Stimulated activated naive B cell treated with anti-CD40 and anti-IgM and Interleukin-4, amounts not matched to agents 10 μg/mL and 1 μg/mL and 100 μg/mL, for 72 hours (primary cell): ENCODE measurements at regions not wholly inside any gene's neighbourhood (a gene's known extent, or its start where the extent isn't known, plus 50 kb on each side); places are given as distances from the start of the nearest gene placed in this dataset.
"Not testable (repeated sequence)": the region's sequence is repeated elsewhere in the genome, so short reads cannot be mapped to it uniquely, and the experiment has no call there.

Source experiments
- ATAC-seq, 2 donors: fragments of 150-1000 bp; cut with Tn5 transposase; replicated peaks; 2 replicates each; pipeline ENCODE4 v1.10.0; 2021; ENCODE audit warnings: moderate library complexity in 1 of 2
- DNase-seq: peaks from one replicate; pipeline ENCODE4 v3.0.0; 2021
- H3K27ac Mint-ChIP-seq: one replicate; pipeline ENCODE4 v1.8.0; 2022; ENCODE audit warnings: mild to moderate bottlenecking, mixed read lengths
- H3K27me3 Mint-ChIP-seq, 2 donors: one replicate each; pipeline ENCODE4 v1.8.0; 2022; ENCODE audit warnings: mixed read lengths in 2 of 2
- H3K36me3 Mint-ChIP-seq, 2 donors: one replicate each; pipeline ENCODE4 v1.8.0; 2022; ENCODE audit warnings: mixed read lengths in 2 of 2, mild to moderate bottlenecking in 1 of 2
- H3K4me1 Mint-ChIP-seq, 2 donors: one replicate each; pipeline ENCODE4 v1.8.0; 2022; ENCODE audit warnings: mixed read lengths in 2 of 2, mild to moderate bottlenecking in 1 of 2
- H3K4me3 Mint-ChIP-seq, 2 donors: one replicate each; pipeline ENCODE4 v1.8.0; 2022; ENCODE audit warnings: mild to moderate bottlenecking in 2 of 2, mixed read lengths in 2 of 2, moderate library complexity in 1 of 2
- H3K9me3 Mint-ChIP-seq, 2 donors: one replicate each; pipeline ENCODE4 v1.8.0; 2022; ENCODE audit warnings: mixed read lengths in 2 of 2, mild to moderate bottlenecking in 1 of 2

DNA sequence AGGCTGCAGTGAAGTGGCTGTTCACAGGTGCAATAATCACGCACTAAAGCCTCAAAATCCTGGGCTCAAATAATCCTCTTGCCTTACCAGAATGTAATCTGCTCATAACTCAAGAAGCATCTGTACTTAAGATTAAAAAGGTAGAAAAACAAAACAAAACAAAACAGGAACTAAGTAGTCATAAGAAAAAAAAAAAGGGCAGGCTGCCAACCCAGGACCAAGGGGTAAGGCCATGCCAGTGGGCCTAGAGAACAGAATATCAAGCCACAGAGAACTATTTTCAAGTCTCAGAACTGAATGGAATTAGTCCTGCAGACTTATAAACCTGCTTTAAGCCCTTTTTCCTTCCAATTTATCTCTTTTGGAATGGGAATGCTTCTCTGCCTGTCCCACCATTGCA lies 64.8 kb upstream of the TBC1D3K start:
- Mint-ChIP-seq H3K27me3 (peaks cover 0 to 10% of the 10 kb centered on the region in 2 donors), H3K4me3 (no peak overlapping the region), H3K4me1 (peaks cover 0 to 10% of the 10 kb centered on the region in 2 donors), H3K9me3 (peaks cover 4 to 10% of the 10 kb centered on the region in 2 donors), H3K36me3 (peaks cover 0 to 3% of the 10 kb centered on the region in 2 donors), H3K27ac (no peak overlapping the region)
- no peak for ATAC-seq
- no peak for DNase-seq

GRCh38 chr17:37858391-37858790 lies 65.8 kb upstream of the TBC1D3K start:
- not testable (repeated sequence) for DNase-seq, H3K4me1 Mint-ChIP-seq, H3K27me3 Mint-ChIP-seq, H3K27ac Mint-ChIP-seq, H3K4me3 Mint-ChIP-seq, ATAC-seq, H3K36me3 Mint-ChIP-seq
- peaks cover 4 to 10% of the 10 kb centered on the region in 2 donors for H3K9me3 Mint-ChIP-seq

DNA sequence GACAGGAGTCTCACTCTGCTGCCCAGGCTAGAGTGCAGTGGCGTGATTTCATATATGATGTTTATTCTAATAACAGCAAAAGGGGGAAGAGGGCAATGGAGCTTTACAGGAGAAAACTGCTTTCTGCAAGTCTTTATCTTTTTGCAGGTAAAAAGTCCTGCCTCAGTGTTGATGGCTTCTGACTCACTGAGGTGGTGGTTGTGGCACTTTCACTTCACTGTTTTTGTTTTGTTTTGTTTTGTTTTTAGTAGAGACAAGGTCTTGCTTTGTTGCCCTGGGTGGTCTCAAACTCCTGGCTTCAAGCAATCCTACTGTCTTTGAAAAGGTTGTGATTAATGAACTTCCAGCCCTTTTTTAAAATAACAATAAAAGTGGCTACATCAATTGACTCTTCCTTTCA lies 68.0 kb upstream of the TBC1D3K start:
- peak; percentile 18 to 31 for ATAC-seq
- H3K4me1 Mint-ChIP-seq: peaks cover 0 to 10% of the 10 kb centered on the region in 2 donors
- H3K27me3 Mint-ChIP-seq: peaks cover 0 to 9% of the 10 kb centered on the region in 2 donors
- no peak for DNase-seq
- H3K27ac Mint-ChIP-seq: no peak overlapping the region
- H3K36me3 Mint-ChIP-seq: peaks cover 0 to 3% of the 10 kb centered on the region in 2 donors
- H3K4me3 Mint-ChIP-seq: no peak overlapping the region
- H3K9me3 Mint-ChIP-seq: peaks cover 4 to 10% of the 10 kb centered on the region in 2 donors

DNA sequence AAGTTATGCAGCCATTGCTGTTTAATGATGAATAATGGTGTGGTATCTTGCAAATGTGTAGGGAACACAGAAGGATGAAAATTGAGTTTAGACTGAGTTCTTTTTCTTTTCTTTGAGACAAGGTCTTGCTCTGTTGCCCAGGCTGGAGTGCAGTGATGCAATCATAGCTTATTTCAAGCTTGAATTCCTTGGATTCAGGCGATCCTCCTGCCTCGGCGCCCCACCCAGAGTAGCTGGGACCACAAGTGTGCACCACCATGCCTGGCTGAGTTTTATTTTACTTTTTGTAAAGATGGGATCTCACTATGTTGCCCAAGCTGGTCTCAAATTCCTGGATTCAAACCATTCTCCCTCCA lies 74.6 kb upstream of the TBC1D3K start:
- Mint-ChIP-seq H3K4me3 (no peak overlapping the region), H3K4me1 (peaks cover 11 to 12% of the 10 kb centered on the region in 2 donors), H3K9me3 (peaks cover 0 to 1% of the 10 kb centered on the region in 2 donors), H3K36me3 (peaks cover 0 to 3% of the 10 kb centered on the region in 2 donors), H3K27me3 (peaks cover 0 to 7% of the 10 kb centered on the region in 2 donors), H3K27ac (no peak overlapping the region)
- DNase-seq: no peak
- no peak for ATAC-seq

GRCh38 chr17:37848690-37849616 lies 75.3 kb upstream of the TBC1D3K start:
- H3K27ac Mint-ChIP-seq: peak overlapping the region; percentile 44

GRCh38 chr17:37847811-37848331 lies 76.3 kb upstream of the TBC1D3K start:
- peaks cover 0 to 7% of the 10 kb centered on the region in 2 donors for H3K27me3 Mint-ChIP-seq
- no peak overlapping the region for H3K27ac Mint-ChIP-seq
- H3K4me3 Mint-ChIP-seq: no peak overlapping the region
- no peak for ATAC-seq
- H3K36me3 Mint-ChIP-seq: peaks cover 0 to 3% of the 10 kb centered on the region in 2 donors
- peaks cover 19 to 20% of the 10 kb centered on the region in 2 donors for H3K4me1 Mint-ChIP-seq
- H3K9me3 Mint-ChIP-seq: peaks cover 0 to 1% of the 10 kb centered on the region in 2 donors
- no peak for DNase-seq

More at GRCh38 chr17:37848690-37849616, 75.3 kb upstream of the TBC1D3K start:
- DNase-seq (peak; percentile 32), ATAC-seq (peak; percentile 70 to 86)
- peaks cover 0 to 1% of the 10 kb centered on the region in 2 donors for H3K9me3 Mint-ChIP-seq
- H3K4me1 Mint-ChIP-seq: peaks cover 16% of the 10 kb centered on the region in 2 donors
- H3K4me3 Mint-ChIP-seq: peak overlapping the region in 1 of 2 donors; percentile 36
- peaks cover 0 to 3% of the 10 kb centered on the region in 2 donors for H3K36me3 Mint-ChIP-seq
- peaks cover 0 to 7% of the 10 kb centered on the region in 2 donors for H3K27me3 Mint-ChIP-seq

DNA sequence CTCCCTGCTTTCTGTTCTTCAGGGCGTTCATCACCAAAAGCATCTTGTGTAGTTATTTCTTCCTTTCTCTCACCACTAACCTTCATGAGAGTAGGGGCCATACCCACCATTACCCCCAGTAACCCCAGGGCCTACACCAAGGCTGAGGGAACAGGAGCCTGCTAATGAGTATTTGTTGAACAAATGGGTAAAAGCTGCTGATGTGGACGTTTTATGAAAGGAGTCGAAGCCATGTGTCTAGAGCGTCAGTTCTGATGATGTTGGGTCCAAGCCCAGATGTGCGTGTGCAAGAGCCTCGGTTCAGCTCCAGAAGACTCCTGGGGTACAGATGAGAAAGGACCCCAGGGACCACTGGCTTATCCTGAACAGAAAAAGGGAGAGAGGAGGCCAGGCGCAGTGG lies 77.1 kb upstream of the TBC1D3K start:
- peaks cover 0 to 1% of the 10 kb centered on the region in 2 donors for H3K9me3 Mint-ChIP-seq
- H3K4me3 Mint-ChIP-seq: no peak overlapping the region

DNA sequence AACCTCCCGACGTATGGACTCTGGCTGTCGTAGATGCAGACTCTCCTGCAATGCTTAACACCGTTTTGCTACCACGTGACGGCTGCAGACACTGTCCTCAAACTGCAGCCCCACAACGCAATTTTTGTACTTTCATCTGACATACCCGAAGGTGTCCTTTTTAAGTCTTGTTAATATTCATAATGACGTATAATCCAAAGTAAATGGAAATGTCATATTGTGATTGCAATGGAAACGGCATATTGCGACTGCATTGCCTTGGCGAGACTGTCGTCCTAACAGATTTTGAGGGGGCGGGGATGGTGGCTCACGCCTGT lies 79.3 kb upstream of the TBC1D3K start:
- peaks cover 0 to 3% of the 10 kb centered on the region in 2 donors for H3K36me3 Mint-ChIP-seq
- ATAC-seq (no peak), DNase-seq (no peak)
- H3K27ac Mint-ChIP-seq: peak overlapping the region; percentile 86
- peaks cover 28 to 42% of the 10 kb centered on the region in 2 donors for H3K4me1 Mint-ChIP-seq
- peaks cover 0 to 3% of the 10 kb centered on the region in 2 donors for H3K27me3 Mint-ChIP-seq
- H3K9me3 Mint-ChIP-seq: peaks cover 0 to 1% of the 10 kb centered on the region in 2 donors
- peak overlapping the region; percentile 71 to 77 for H3K4me3 Mint-ChIP-seq

More for the DNA sequence above, 77.1 kb upstream of the TBC1D3K start:
- H3K27me3 Mint-ChIP-seq: peaks cover 0 to 3% of the 10 kb centered on the region in 2 donors
- DNase-seq: no peak
- ATAC-seq: no peak
- no peak overlapping the region for H3K27ac Mint-ChIP-seq
- H3K36me3 Mint-ChIP-seq: peaks cover 0 to 3% of the 10 kb centered on the region in 2 donors
- H3K4me1 Mint-ChIP-seq: peaks cover 19 to 21% of the 10 kb centered on the region in 2 donors

GRCh38 chr17:37844158-37844976 lies 79.8 kb upstream of the TBC1D3K start:
- H3K36me3 Mint-ChIP-seq: peaks cover 0 to 3% of the 10 kb centered on the region in 2 donors
- ATAC-seq (peak; percentile 83 to 89), DNase-seq (peak; percentile 67)
- H3K27ac Mint-ChIP-seq: peak overlapping the region; percentile 86
- peaks cover 28 to 41% of the 10 kb centered on the region in 2 donors for H3K4me1 Mint-ChIP-seq
- peaks cover 0 to 3% of the 10 kb centered on the region in 2 donors for H3K27me3 Mint-ChIP-seq
- H3K4me3 Mint-ChIP-seq: peak overlapping the region; percentile 71 to 77
- H3K9me3 Mint-ChIP-seq: peaks cover 0 to 1% of the 10 kb centered on the region in 2 donors

- ATAC-seq (no peak), DNase-seq (no peak)
- Mint-ChIP-seq H3K27ac (no peak overlapping the region), H3K36me3 (no peaks in the 10 kb centered on the region), H3K4me3 (no peak overlapping the region), H3K9me3 (no peaks in the 10 kb centered on the region), H3K27me3 (peaks cover 0 to 4% of the 10 kb centered on the region in 2 donors), H3K4me1 (peaks cover 25 to 36% of the 10 kb centered on the region in 2 donors)
Measured at GRCh38 chr17:37842401-37842800, 81.8 kb upstream of the TBC1D3K start.

- no peak overlapping the region for H3K27ac Mint-ChIP-seq
- no peaks in the 10 kb centered on the region for H3K9me3 Mint-ChIP-seq
- peaks cover 0 to 8% of the 10 kb centered on the region in 2 donors for H3K27me3 Mint-ChIP-seq
- ATAC-seq (no peak), DNase-seq (no peak)
- H3K4me1 Mint-ChIP-seq: peaks cover 22 to 36% of the 10 kb centered on the region in 2 donors
- H3K36me3 Mint-ChIP-seq: no peaks in the 10 kb centered on the region
- no peak overlapping the region for H3K4me3 Mint-ChIP-seq
Measured at GRCh38 chr17:37841232-37841631, 83.0 kb upstream of the TBC1D3K start.

DNA sequence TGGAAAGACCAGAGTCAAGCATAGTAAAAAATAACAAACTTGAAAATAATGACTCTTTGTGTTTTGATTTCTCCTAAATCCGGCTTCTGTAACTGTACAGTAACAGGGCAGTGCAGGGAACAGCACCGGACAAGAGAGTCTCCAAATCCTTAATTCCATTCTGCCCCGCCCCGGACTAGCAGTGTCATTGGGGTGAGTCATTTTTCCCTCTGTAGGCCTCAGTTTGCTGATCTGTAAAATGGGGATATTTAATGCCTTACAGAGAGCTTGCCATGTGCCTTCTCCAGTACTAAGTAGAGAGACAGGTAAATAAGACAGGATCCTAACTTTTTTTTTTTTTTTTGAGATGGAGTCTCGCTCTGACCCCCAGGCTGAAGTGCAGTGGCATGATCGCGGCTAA lies 83.6 kb upstream of the TBC1D3K start:
- ATAC-seq: no peak

GRCh38 chr17:37839196-37839978 lies 84.8 kb upstream of the TBC1D3K start:
- peaks cover 0 to 10% of the 10 kb centered on the region in 2 donors for H3K27me3 Mint-ChIP-seq
- no peaks in the 10 kb centered on the region for H3K36me3 Mint-ChIP-seq
- no peak for DNase-seq

More for the DNA sequence above, 83.6 kb upstream of the TBC1D3K start:
- Mint-ChIP-seq H3K4me1 (peaks cover 22 to 36% of the 10 kb centered on the region in 2 donors), H3K36me3 (no peaks in the 10 kb centered on the region), H3K9me3 (no peaks in the 10 kb centered on the region), H3K4me3 (no peak overlapping the region), H3K27ac (no peak overlapping the region), H3K27me3 (peaks cover 0 to 10% of the 10 kb centered on the region in 2 donors)
- DNase-seq: no peak

More at GRCh38 chr17:37839196-37839978, 84.8 kb upstream of the TBC1D3K start:
- no peak for ATAC-seq
- Mint-ChIP-seq H3K4me1 (peaks cover 18 to 30% of the 10 kb centered on the region in 2 donors), H3K4me3 (no peak overlapping the region), H3K9me3 (no peaks in the 10 kb centered on the region), H3K27ac (no peak overlapping the region)
